Right cardiac atrium (tissue), 5 donors: ENCODE measurements at regions not wholly inside any gene's neighbourhood (a gene's known extent, or its start where the extent isn't known, plus 50 kb on each side); places are given as distances from the start of the nearest gene placed in this dataset.
A peak's percentile ranks its signal among the peaks of the same experiment; 100 is the strongest.
"Not testable (repeated sequence)": the region's sequence is repeated elsewhere in the genome, so short reads cannot be mapped to it uniquely, and the experiment has no call there.

Experiments
- ATAC-seq, 2 donors: fragments of 200-7000 bp; cut with Tn5 transposase; one replicate each; pipeline versions ENCODE4 v1.8.0 to v1.9.1; 2020; ENCODE audit warnings: moderate library complexity in 2 of 2, mild to moderate bottlenecking in 1 of 2
- DNase-seq, 3 donors: peaks; one replicate each; pipeline ENCODE4 v3.0.0-alpha.2; 2020
- H3K27ac ChIP-seq: one replicate; pipeline ENCODE4 v1.5.1; 2013; ENCODE audit warnings: mild to moderate bottlenecking, low read length, control low read depth, moderate library complexity
- H3K27me3 ChIP-seq: one replicate; pipeline ENCODE4 v1.6.1; 2013; ENCODE audit not compliant: control insufficient read depth, insufficient read depth
- H3K4me1 ChIP-seq: one replicate; pipeline ENCODE4 v1.6.1; 2013; ENCODE audit warnings: low read length; ENCODE audit not compliant: control insufficient read depth, insufficient read depth
- H3K4me3 ChIP-seq: one replicate; pipeline ENCODE4 v1.5.1; 2013; ENCODE audit warnings: low read length, control low read depth
- H3K9me3 ChIP-seq: one replicate; pipeline ENCODE4 v1.6.1; 2013; ENCODE audit warnings: low read length; ENCODE audit not compliant: control insufficient read depth
- WGBS: extraction: QIAGEN DNeasy Blood & Tissue Kit; methylation state at CpG from one replicate; pipeline ENCODE4 v1.1.7; 2013; 5-methylcytosine and 5-hydroxymethylcytosine counted together
- intact Hi-C, 4 donors: fragments of 100-400 bp; cut with DNase I; formaldehyde crosslinking; loops; one replicate each; pipeline versions ENCODE4 v1.11.0 to v1.14.0; 2022 to 2023
- donor health status: healthy with polysubstance abuse.
- donor health status: DM: no; HTN: yes; CAD: no.
- donor health status: DM: no; HTN: no; CAD: no.
- donor health status: DM: no; HTN: yes; CAD: no; lungs with severe emphysema.
- donor health status: DM: yes; HTN: yes; CAD: no.

GRCh38 chr4:94099141-94099540 lies 108.5 kb upstream of the SMARCAD1 start:
- H3K4me1 ChIP-seq, H3K4me3 ChIP-seq, DNase-seq, ATAC-seq, H3K9me3 ChIP-seq, H3K27me3 ChIP-seq, intact Hi-C loops, H3K27ac ChIP-seq: not testable (repeated sequence)
- 73% methylated on average over 8 of the region's 8 CpGs for WGBS

GRCh38 chr4:94112644-94113043 lies 95.0 kb upstream of the SMARCAD1 start:
- no peak overlapping the region for H3K4me3 ChIP-seq
- 58% methylated on average over 1 of the region's 1 CpG for WGBS
- no peaks in the 10 kb centered on the region for H3K9me3 ChIP-seq
- intact Hi-C loops, result no loop called here
- H3K27me3 ChIP-seq, result no peaks in the 10 kb centered on the region
- H3K27ac ChIP-seq, result no peak overlapping the region
- no peaks in the 10 kb centered on the region for H3K4me1 ChIP-seq
- ATAC-seq (no peak), DNase-seq (no peak)

GRCh38 chr4:94115687-94116086 lies 92.0 kb upstream of the SMARCAD1 start:
- Histone ChIP-seq H3K4me3 (no peak overlapping the region), H3K27me3 (no peaks in the 10 kb centered on the region), H3K27ac (no peak overlapping the region), H3K4me1 (no peaks in the 10 kb centered on the region), H3K9me3 (no peaks in the 10 kb centered on the region)
- intact Hi-C loops, result no loop called here
- DNase-seq, result no peak
- ATAC-seq, result no peak
- 81% methylated on average over 2 of the region's 2 CpGs for WGBS

GRCh38 chr4:94116842-94117241 lies 90.8 kb upstream of the SMARCAD1 start:
- Histone ChIP-seq H3K27me3 (no peaks in the 10 kb centered on the region), H3K4me3 (no peak overlapping the region), H3K27ac (no peak overlapping the region), H3K9me3 (no peaks in the 10 kb centered on the region), H3K4me1 (no peaks in the 10 kb centered on the region)
- intact Hi-C loops, result no loop called here
- ATAC-seq (no peak), DNase-seq (no peak)
- WGBS, result 76% methylated on average over 2 of the region's 2 CpGs

- no peak overlapping the region for H3K27ac ChIP-seq
- ATAC-seq, result no peak
- H3K9me3 ChIP-seq, result no peaks in the 10 kb centered on the region
- no peaks in the 10 kb centered on the region for H3K27me3 ChIP-seq
- H3K4me3 ChIP-seq, result no peak overlapping the region
- WGBS, result 30% methylated on average over 4 of the region's 4 CpGs
- intact Hi-C loops, result no loop called here
- DNase-seq, result no peak
- H3K4me1 ChIP-seq, result no peaks in the 10 kb centered on the region
Measured at GRCh38 chr4:94126669-94127068, 81.0 kb upstream of the SMARCAD1 start.

- intact Hi-C loops, result no loop called here
- ATAC-seq (no peak), DNase-seq (no peak)
- H3K4me3 ChIP-seq, result no peak overlapping the region
- H3K4me1 ChIP-seq, result no peaks in the 10 kb centered on the region
- H3K9me3 ChIP-seq, result no peaks in the 10 kb centered on the region
- no peaks in the 10 kb centered on the region for H3K27me3 ChIP-seq
- 13% methylated on average over 3 of the region's 3 CpGs for WGBS
- H3K27ac ChIP-seq, result no peak overlapping the region
Measured at GRCh38 chr4:94127707-94128328, 79.8 kb upstream of the SMARCAD1 start.

GRCh38 chr4:94131212-94131611 lies 76.5 kb upstream of the SMARCAD1 start:
- WGBS, result 66% methylated on average over 5 of the region's 5 CpGs
- DNase-seq (no peak), ATAC-seq (no peak)
- no peaks in the 10 kb centered on the region for H3K4me1 ChIP-seq
- intact Hi-C loops, result loop anchor here in 1 of 4 donors (5.0 kb wide), 1 partner anchor 339 kb away; no protein-coding TSS in a partner anchor
- H3K9me3 ChIP-seq, result no peaks in the 10 kb centered on the region
- H3K4me3 ChIP-seq, result no peak overlapping the region
- no peaks in the 10 kb centered on the region for H3K27me3 ChIP-seq
- no peak overlapping the region for H3K27ac ChIP-seq

GRCh38 chr4:94135701-94136100 lies 72.0 kb upstream of the SMARCAD1 start:
- no peaks in the 10 kb centered on the region for H3K9me3 ChIP-seq
- WGBS, result 26% methylated on average over 1 of the region's 1 CpG
- intact Hi-C loops, result no loop called here
- no peak overlapping the region for H3K4me3 ChIP-seq
- no peak for ATAC-seq
- H3K27me3 ChIP-seq, result no peaks in the 10 kb centered on the region
- no peak for DNase-seq
- no peak overlapping the region for H3K27ac ChIP-seq
- H3K4me1 ChIP-seq, result no peaks in the 10 kb centered on the region

GRCh38 chr4:94139931-94140612 lies 67.6 kb upstream of the SMARCAD1 start:
- 83% methylated on average over 11 of the region's 11 CpGs for whole genome bisulfite sequencing
- H3K4me3 ChIP-seq, result no peak overlapping the region
- no peak for DNase-seq
- no peaks in the 10 kb centered on the region for H3K9me3 ChIP-seq
- H3K27ac ChIP-seq, result no peak overlapping the region
- intact Hi-C loops, result no loop called here
- no peaks in the 10 kb centered on the region for H3K27me3 ChIP-seq
- H3K4me1 ChIP-seq, result no peaks in the 10 kb centered on the region
- no peak for ATAC-seq

GRCh38 chr4:94141001-94141400 lies 66.7 kb upstream of the SMARCAD1 start:
- Histone ChIP-seq H3K9me3 (no peaks in the 10 kb centered on the region), H3K27ac (no peak overlapping the region), H3K4me3 (no peak overlapping the region), H3K27me3 (no peaks in the 10 kb centered on the region), H3K4me1 (no peaks in the 10 kb centered on the region)
- ATAC-seq (no peak), DNase-seq (no peak)
- WGBS, result 47% methylated on average over 2 of the region's 2 CpGs
- intact Hi-C loops, result no loop called here

- H3K27ac ChIP-seq, H3K4me1 ChIP-seq, intact Hi-C loops, ATAC-seq, H3K27me3 ChIP-seq, H3K9me3 ChIP-seq, H3K4me3 ChIP-seq: not testable (repeated sequence)
- 63% methylated on average over 9 of the region's 9 CpGs for WGBS
- peak in 2 of 3 donors; percentile 37 to 48 for DNase-seq
Measured at GRCh38 chr4:94148052-94148451, 59.6 kb upstream of the SMARCAD1 start.
